Prostate gland (tissue), 2 donors: ENCODE measurements at regions not wholly inside any gene's neighbourhood (a gene's known extent, or its start where the extent isn't known, plus 50 kb on each side); places are given as distances from the start of the nearest gene placed in this dataset.

Experiments
- POLR2A ChIP-seq: fragments of 450-650 bp; IDR thresholded peaks from one replicate; pipeline ENCODE4 v1.6.1; 2016; ENCODE audit warnings: antibody characterized with exemption, mild to moderate bottlenecking
- POLR2AphosphoS5 ChIP-seq: sonication (generic); formaldehyde crosslinking; IDR thresholded peaks from one replicate; pipeline ENCODE4 v1.6.1; 2017; ENCODE audit warnings: antibody characterized with exemption
- TF ChIP-seq, protein P1 (sequence below), 4 experiments: fragments of 200-600 bp in 2 of 4; fragments of 450-650 bp in 2 of 4; sonication (generic) in 2 of 4; IDR thresholded peaks; 1 replicate in 3 of 4; 2 replicates in 1 of 4; pipeline ENCODE4 v1.5.1; 2016 to 2019; ENCODE audit warnings: antibody characterized with exemption in 4 of 4, mild to moderate bottlenecking in 2 of 4, moderate library complexity in 2 of 4

DNA sequence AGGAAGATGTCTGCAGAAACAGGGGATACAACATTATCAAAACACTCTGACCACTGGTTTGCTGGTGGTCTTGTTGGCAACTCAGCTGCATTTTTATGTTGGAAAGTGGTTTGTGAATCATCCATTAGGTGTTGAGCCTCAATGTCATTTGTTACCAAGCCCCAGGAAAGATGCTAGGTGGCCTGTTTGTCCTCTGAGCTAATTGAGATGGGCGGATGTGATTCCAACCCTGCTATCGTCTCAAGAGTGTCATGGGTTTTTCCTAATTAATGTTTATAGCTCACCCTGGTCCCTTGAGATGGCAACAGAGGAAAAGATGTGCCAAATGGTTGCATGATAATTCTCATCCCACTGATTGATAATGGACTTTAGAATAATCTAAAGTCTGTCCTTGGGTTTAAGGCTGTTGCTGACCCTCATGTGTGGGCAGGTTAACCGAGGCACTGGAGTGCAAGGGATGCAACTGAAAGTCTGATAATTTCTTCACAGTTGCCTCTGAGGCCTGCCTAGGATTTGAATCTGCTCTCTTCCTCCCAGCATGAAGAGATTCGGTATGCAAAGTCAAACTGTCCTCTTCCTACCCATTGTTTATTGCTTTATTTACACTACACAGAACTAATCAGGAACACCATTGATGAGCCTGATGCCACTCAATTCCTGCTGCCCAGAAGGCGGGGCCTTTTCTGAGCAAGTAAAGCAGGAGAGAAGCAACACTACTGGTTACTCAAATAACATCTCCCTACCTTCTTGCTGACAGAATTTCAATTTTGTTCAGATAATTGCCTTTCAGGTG lies 166.2 kb upstream of the TBC1D5 start:
- TF ChIP-seq, protein P1, sequence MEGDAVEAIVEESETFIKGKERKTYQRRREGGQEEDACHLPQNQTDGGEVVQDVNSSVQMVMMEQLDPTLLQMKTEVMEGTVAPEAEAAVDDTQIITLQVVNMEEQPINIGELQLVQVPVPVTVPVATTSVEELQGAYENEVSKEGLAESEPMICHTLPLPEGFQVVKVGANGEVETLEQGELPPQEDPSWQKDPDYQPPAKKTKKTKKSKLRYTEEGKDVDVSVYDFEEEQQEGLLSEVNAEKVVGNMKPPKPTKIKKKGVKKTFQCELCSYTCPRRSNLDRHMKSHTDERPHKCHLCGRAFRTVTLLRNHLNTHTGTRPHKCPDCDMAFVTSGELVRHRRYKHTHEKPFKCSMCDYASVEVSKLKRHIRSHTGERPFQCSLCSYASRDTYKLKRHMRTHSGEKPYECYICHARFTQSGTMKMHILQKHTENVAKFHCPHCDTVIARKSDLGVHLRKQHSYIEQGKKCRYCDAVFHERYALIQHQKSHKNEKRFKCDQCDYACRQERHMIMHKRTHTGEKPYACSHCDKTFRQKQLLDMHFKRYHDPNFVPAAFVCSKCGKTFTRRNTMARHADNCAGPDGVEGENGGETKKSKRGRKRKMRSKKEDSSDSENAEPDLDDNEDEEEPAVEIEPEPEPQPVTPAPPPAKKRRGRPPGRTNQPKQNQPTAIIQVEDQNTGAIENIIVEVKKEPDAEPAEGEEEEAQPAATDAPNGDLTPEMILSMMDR (IDR thresholded peaks at IDR 0.05) = no peak
- TF ChIP-seq POLR2A (no peak), POLR2AphosphoS5 (no peak)
